GM12864 (cell line): ENCODE measurements at regions not wholly inside any gene's neighbourhood (a gene's known extent, or its start where the extent isn't known, plus 50 kb on each side); places are given as distances from the start of the nearest gene placed in this dataset.

ENCODE experiments used
- DNase-seq: peaks from one replicate; pipeline ENCODE4 v3.0.0-alpha.2; 2011; ENCODE audit warnings: low read depth
- H3K4me3 ChIP-seq: 2 replicates; pipeline ENCODE4 v1.5.1; 2011; ENCODE audit warnings: mild to moderate bottlenecking, low read depth, low read length, control low read depth
- CTCF ChIP-seq: IDR thresholded peaks from 2 replicates; pipeline ENCODE4 v1.5.1; 2011; ENCODE audit warnings: low read depth, mild to moderate bottlenecking, moderate library complexity, low read length, control low read depth, inconsistent platforms; ENCODE audit errors: missing control alignments

GRCh38 chr13:59483501-59484145 is 680.1 kb downstream of the DIAPH3 start:
- no peak overlapping the region for H3K4me3 ChIP-seq
- DNase-seq, result no peak
- no peak for TF ChIP-seq CTCF

- TF ChIP-seq CTCF, result no peak
- H3K4me3 ChIP-seq, result no peak overlapping the region
- DNase-seq, result no peak
These were observed 675.8 kb downstream of the DIAPH3 start for GRCh38 chr13:59487883-59488282.

- H3K4me3 ChIP-seq, result no peak overlapping the region
- DNase-seq, result no peak
- TF ChIP-seq CTCF, result no peak
These were observed 675.3 kb downstream of the DIAPH3 start for GRCh38 chr13:59488436-59488835.

- DNase-seq, result no peak
- H3K4me3 ChIP-seq, result no peak overlapping the region
- no peak for TF ChIP-seq CTCF
These were observed 673.1 kb downstream of the DIAPH3 start for GRCh38 chr13:59490651-59491050.

- TF ChIP-seq CTCF, result no peak
- no peak for DNase-seq
- no peak overlapping the region for H3K4me3 ChIP-seq
These were observed 671.6 kb downstream of the DIAPH3 start for GRCh38 chr13:59492030-59492636.

- DNase-seq, result no peak
- TF ChIP-seq CTCF, result no peak
- no peak overlapping the region for H3K4me3 ChIP-seq
These were observed 670.2 kb downstream of the DIAPH3 start for GRCh38 chr13:59493436-59493965.

- H3K4me3 ChIP-seq, result no peak overlapping the region
- DNase-seq, result no peak
- TF ChIP-seq CTCF, result no peak
These were observed 669.6 kb downstream of the DIAPH3 start for GRCh38 chr13:59494151-59494550.
